Activated CD8-positive, alpha-beta memory T cell treated with anti-CD3 and anti-CD28 coated beads for 1 hour (primary cell): ENCODE measurements at regions not wholly inside any gene's neighbourhood (a gene's known extent, or its start where the extent isn't known, plus 50 kb on each side); places are given as distances from the start of the nearest gene placed in this dataset.
"Not testable (repeated sequence)": the region's sequence is repeated elsewhere in the genome, so short reads cannot be mapped to it uniquely, and the experiment has no call there.

ENCODE experiments used
- DNase-seq, 2 donors: peaks; one replicate each; pipeline ENCODE4 v3.0.0-alpha.2; 2020; ENCODE audit warnings: low read depth in 1 of 2; ENCODE audit errors: extremely low read depth in 1 of 2

DNA sequence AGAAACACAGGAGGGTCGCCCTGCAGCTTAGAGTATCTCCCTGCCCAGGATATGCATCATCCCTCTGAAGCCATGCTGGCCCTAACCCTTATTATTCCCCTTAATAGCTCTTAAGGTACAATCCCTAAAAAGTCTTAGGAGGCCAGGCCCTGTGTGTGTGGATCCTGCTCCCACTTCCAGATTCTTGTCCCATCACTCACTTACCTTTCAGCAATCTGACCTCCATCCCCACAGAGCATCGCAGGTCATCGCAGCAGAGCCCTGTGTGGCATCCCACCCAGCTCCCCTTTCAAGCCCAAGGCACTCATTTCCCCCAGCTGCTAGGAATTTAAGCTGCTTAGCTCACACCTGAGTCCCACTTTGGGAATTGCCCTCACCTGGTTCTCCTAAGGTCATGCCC, 223.8 kb upstream of the SMLR1 start:
- DNase-seq = no peak

DNA sequence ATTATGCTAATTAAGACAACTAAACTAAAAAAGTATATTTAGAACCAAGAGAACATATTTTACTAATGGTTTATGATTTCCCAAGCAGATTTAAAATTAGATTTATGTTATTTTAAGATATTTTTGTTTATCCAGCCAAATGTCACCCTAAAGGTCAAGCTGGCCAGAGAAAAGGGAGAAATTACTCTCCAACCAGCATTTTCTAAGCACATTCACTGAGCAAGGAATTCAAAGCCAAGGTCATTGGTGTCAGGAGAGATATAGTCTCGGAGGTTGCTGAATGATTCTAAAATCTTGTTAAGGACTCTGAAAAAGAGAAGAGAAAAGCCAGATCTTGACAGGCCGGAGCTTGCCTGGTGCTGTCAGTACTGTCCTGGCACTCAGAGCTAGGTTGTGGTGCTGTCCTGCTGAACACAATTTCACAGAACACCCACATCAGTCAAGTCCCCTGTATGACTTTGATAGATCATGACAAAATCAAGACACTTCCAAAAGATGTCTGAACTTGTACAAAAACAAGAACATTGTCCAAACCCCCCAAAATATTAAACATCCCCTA, 222.3 kb upstream of the SMLR1 start:
- no peak for DNase-seq

DNA sequence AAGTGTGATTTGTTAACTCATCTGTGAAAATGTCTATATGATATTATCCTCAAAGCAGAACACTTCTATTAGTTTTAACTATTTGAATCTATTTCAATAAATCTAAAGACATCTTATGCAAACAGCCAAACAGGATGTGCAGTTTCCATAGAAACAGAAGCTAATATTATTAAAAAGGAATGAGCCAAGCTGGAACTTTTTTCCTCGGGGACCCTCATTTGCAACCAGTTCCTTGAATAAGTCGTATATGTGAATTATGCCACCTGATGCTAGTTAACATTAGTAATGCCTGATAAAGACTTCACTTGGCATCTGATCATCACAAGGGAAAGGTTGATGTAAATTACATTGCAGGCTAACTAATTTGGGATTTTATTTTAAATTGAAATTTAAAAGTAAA, 216.9 kb upstream of the SMLR1 start:
- DNase-seq = no peak

DNA sequence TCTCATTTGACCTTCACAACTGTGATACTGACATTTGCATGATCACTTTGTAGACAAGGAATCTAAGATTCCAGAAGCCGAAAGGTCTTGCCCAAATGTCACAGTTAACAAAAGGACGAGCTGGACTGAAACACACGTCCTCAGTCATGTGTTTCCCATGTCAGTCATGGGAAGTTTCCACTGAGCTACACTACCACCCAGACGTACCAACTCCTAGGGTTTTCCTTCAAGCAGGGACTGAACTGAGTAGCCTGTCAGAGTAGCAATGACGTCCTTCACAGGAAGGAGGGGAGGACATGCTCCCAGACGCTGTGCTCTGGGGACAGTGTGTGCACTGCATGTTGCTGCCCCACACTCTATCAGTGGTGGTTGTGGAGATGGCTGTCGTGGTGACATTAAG, 215.8 kb upstream of the SMLR1 start:
- DNase-seq = no peak

DNA sequence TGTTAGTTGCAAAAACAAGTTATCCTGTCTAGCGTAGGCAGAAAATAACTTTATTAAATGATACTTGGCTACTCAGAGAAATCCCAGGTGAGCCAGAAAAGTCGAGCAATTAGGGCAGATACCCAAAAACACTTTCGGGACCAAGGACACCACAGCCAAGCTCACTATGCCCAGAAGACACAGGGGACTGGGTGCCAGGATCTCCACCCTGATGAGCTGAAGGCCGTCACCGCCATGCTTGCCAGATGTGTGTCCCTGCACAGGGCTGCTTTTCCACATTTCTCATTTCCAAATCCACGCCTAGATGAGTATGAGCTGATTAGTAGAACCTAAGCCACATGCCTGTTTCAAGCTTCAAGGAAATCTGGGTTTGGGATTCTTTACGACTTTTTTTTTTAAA, 214.0 kb upstream of the SMLR1 start:
- DNase-seq = no peak

DNA sequence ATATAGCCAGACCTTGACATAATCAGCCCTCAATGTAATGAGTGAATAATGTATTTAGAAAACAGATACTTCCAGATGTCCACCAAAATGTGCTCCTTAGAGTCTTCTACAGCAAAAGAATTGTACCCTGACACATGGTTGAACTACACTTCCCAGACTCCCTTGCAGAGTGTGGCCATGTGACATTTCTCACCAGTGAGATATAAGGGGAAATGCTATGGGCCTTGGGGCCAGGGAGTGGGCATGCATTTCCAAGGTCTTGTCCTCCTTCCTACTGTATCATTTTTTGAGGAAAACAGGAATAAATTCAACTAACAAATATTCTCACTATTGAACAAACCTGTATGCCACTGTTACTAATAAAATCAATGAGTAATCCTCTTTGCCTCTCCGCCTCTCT, 211.4 kb upstream of the SMLR1 start:
- DNase-seq = no peak

DNA sequence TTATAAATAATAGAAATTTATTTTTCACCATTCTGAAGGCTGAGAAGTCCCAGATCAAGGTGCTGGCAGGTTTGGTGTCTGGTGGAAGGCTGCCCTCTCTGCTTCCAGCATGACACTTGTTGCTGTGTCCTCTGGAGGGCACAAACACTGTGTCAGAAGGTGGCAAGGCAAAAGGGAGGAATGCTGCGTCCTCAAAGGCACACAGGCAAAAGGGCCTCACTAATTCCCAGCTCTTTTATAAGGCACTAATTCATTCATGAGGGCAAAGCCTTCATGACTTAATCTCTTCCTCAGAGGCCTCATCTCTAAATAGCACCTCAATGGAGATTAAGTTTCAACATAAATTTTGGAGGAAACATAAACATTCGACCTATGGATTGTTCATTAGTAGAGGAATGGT, 209.5 kb upstream of the SMLR1 start:
- no peak for DNase-seq

DNA sequence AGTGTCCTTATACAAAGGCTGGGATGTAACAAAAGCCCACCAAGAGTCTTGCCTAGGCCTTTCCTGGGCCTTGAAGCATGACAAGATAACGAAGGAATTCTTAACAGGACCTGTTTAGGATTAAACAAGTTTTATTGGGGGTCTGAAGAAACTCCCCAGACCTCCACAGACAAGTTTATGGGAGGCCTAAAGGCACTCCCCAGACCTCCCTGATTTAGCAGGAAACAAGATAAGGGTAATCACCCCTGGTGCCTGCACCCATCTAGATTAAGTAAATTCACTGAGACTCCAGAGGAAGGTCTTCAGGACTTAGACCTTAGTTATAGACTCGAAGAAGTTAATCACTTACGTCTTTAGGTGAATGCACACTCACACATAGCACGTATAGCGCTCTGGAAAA, 208.4 kb upstream of the SMLR1 start:
- not testable (repeated sequence) for DNase-seq

DNA sequence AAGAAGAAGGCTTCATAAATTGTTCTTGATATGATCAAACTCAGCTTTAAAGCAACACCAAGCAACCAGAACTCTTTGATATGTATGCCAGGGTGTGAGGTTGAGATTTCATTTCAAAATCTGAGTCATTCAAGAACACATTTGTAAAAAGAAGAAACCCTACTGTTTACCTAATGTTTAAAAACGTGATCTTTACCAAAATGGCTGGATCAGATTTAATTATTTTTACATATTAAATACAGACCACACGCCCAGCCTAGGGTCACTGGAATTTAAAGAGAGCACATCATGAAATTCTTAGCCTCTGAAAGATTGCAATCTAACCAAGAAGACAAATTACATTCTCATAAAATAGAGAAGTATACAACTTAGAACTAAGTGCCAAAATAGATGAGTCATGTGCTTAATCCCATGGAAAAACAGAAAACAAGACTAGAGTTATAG, 206.8 kb upstream of the SMLR1 start:
- no peak for DNase-seq

DNA sequence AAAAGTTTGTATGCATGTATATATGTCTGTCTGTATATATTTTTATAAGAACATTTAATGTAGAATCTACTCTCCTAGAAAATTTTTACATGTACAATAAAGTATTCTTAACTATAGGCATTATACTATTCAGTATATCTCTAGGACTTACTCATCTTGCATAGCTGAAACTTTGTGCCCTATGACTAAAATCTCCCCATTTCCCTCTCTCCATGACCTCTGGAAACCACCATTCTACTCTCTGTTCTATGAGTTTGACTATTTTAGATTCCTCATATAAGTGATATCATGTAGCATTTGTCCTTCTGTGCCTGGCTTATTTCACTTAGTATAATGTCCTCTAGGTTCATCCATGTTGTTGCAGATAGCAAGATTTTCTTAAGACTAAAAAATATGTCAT, 205.1 kb upstream of the SMLR1 start:
- no peak for DNase-seq

DNA sequence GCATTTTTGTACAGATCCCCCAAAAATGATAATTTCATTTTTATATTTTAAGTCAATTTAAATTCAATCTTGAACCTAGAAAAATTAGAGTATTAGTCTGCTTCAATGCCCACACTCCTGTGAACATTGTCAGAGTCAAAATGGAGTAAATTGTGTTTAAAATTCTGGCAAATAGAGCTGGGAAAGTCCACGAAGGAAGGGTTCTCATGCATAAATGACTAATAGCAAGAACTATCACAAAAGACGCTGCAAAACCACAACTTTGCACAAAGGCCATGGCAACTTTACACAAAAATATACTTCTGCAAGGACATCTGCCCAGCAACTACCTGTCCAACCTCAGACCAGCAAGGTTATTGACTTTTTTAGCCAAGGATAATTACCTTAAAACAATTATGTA, 203.2 kb upstream of the SMLR1 start:
- no peak for DNase-seq

DNA sequence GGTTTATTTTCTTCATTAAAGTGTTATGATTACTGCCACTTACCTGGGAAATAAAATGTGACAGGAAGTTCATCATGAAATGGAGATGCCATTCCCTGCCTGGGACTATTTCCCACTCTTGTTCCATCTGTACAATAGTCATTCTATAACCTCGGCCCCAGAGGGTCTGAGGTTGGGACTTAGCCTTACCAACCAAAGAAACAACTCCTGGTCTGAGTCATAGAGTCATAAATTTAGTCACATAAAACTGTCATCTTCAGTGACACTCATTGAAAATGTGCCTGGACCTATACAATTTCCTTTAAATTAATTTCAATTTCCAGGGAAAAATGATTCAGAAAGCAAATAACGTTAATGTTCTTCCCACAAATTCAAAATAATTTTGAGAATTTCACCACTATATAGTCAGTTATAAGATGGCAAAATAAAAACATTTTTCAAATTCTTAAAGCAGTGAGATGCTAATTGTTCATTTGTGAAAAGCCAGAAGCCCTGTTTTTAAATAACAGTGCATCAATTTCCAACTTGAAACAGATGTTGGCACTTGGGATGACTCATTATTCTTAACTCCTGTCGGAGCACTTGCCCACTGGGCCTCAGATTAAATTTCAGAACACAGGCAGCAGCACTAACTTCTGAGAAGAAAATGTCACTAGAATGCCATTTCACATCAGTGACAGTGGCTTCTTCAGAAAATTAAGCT, 201.2 kb upstream of the SMLR1 start:
- DNase-seq = no peak

DNA sequence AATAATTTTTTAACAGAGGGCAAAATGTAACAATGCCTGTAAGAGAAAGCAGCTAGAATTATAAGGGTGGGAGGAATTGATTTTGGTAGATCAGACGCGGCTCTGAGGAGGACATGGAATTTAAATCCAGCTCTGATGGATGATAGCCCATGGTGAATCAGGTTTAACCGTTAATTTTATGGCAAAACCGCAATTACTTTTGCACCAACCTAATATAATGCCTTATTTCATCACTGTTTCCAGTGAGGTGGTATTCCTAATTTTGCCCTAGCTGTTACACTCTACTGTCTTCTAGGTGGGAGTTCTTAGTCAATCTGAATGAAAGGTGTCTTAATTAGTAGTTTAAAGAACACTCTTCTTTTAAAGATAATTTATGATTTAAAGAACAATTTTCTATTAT, 198.3 kb upstream of the SMLR1 start:
- DNase-seq = no peak

DNA sequence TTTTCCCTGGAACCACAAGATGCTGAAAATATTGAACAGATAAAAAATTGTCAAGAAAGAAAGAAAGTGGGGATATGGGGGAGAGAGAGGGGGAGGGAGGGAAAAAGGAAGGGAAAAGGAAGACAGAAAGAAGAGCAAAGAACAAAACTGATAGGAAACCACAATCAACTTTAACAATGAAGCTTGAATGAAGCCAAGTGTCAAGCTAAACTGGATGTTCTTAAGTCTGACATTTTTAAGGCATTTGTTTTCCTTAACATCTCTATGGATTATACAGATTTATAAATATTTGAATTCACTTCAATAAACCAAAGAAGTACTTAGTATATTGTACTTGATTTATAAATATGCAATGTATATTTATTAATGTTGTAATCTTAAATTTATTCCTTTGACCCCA, 197.6 kb upstream of the SMLR1 start:
- DNase-seq = no peak

DNA sequence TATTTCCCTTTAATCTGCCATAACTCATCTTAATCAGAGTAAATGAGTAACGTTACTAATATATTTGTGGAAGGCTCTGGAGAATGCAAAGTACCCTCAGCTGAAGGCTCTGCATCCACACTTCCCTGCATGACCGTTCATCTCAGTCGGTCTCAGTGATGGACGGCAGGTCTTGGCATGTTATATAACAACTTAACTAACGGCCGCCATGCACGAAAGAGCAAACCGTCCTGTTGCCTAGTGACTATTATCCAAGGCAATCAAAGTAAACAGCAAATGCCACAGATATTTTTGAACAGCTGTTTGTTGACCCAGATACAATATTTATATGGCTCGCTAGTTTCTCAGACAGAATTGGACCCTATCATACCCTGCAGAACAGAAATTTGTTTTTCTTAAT, 194.9 kb upstream of the SMLR1 start:
- DNase-seq = no peak

DNA sequence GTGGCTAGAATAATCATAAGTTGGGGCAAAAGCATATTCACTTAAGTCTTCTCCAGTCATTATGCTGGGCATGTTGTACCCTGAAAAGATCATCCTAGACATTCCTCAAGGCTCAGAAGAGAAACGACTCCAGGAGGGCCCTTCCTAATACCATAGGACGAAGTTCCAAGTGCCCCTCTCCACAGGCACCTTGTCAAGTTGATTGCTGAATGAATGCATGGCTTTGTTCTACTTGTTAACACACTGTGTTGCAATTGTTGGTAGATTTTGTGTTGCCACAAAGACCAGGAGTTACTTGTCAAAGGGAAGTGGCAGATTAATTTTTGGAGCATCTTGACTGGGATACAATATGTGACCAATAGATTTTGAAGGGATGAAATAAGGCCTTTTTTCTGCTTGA, 194.3 kb upstream of the SMLR1 start:
- no peak for DNase-seq

DNA sequence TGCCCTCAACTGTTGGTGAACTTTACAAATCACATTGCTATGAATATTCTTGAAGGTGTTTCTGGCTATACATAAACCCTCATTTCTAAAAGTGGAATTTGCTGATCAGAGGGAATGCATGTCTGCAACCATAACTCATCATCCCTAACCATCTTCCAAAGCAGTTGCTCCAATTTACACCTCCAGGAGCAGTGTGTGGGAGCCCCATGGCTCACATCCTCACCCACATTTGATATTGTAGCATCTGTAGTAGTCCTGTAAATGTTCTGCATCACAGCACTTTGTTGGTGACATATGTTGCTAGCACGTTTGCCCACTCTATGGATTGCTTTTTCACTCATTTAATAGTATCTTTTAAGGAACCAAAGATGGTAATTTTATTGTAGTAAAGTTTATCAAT, 183.8 kb upstream of the SMLR1 start:
- no peak for DNase-seq

DNA sequence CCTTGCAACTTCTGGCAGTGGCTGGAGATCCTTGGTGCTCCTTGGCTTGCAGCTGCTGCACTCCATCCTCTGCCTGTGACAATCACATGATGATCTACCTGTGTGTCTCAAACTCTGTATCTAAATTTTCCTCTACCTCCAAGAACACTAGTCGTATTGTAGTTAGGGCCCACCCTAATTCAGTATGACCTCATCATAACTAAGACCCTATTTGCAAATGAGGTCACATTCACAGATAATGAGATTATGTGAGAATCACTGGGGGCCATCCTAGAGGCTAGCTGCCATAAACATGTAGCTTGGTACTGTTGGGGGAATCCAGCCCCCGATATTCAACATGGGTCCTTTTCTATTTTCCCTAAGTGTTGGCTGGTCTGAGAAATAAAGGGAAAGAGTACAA, 183.0 kb upstream of the SMLR1 start:
- DNase-seq = no peak

DNA sequence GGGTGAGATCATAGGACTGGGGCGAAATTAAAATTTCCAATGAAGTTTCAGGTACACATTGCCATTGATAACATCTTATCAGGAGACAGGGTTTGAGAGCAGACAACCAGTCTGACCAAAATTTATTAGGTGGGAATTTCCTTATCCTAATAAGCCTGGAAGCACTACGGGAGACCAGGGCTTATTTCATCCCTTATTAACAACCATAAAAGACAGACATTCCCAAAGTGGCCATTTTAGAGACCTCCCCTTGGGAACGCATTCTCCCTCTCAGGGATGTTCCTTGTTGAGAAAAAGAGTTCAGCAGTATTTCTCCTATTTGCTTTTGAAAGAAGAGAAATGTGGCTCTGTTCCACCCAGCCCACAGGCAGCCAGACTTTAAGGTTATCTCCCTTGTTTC, 182.4 kb upstream of the SMLR1 start:
- DNase-seq = not testable (repeated sequence)

DNA sequence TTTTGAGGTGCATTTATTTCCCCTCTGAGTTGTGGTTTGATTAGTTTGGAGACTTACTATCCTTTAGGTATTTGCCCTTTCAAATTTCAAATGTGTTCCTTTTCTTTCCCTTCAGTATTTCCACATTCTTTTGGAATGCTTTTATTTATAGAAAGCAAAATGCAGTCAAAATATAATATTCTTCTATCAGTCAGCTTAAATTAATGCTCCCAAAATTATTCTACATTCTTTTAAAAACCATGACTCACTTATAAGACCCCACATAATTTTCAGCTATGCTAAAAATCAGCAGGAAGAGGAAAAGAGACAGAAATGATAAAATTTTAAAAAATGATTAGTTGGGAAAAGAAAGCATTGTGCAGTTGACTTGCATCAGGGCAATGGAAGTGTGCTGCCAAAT, 180.0 kb upstream of the SMLR1 start:
- no peak for DNase-seq

DNA sequence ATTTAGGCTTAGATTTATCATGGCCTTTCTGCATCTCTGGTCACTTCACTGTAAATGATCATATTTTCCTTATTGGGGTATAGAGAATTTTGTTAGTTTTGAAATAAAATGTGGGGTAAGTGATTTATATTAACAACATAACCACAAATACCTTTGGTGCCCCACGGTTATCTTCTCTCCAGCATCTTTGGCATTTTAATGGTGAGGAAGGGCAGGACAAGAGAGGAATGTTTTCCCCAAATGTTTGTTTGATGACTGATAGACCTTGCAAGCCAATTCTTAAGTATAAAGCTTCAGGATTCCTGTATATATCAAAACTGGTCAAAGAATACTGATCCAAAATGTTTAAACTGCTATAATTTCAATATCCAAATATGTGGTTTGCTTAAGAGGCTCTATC, 171.6 kb upstream of the SMLR1 start:
- no peak for DNase-seq

DNA sequence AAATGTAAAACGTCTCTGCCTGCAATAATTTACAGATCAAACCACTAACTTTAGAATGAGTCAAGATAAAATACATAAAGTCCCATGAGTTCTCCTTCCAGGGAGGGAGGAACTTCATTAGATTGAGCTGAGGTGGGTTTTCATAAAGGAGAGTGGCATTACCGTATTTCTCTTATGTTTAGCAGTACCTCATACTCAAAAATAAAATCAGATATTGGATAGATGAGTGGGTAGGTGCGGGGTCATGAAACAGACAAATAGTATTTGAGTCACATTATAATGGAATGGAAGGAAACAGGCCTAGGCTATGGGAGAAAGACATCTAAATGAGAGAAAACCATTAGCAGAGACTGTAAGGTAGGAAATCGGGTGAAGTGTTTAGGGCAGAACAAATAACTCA, 166.1 kb upstream of the SMLR1 start:
- no peak for DNase-seq

DNA sequence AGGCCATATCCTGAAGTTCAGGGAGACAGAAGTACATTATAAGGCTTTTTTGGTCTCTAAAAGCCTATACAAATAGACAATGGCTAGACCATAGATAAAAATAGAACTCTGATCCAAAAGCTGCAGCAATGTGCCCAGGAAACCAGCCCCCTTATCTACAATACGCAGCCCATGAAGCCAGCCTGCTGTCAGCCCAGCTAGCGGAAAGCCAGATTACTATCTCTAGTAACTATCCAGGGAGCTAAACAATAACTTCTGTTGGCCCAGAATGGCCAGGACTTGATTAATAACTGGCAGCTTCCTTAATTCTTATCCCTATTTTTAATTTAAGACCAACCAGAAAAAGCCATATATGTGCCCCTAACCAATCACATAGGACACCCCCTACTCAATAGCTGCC, 160.4 kb upstream of the SMLR1 start:
- no peak for DNase-seq
